CD4-positive, alpha-beta T cell treated with Interleukin-21 for 1 hour (primary cell): ENCODE measurements at regions not wholly inside any gene's neighbourhood (a gene's known extent, or its start where the extent isn't known, plus 50 kb on each side); places are given as distances from the start of the nearest gene placed in this dataset.
"Not testable (repeated sequence)": the region's sequence is repeated elsewhere in the genome, so short reads cannot be mapped to it uniquely, and the experiment has no call there.

ENCODE experiments used
- DNase-seq: peaks from one replicate; pipeline ENCODE4 v3.0.0-alpha.2; 2020

DNA sequence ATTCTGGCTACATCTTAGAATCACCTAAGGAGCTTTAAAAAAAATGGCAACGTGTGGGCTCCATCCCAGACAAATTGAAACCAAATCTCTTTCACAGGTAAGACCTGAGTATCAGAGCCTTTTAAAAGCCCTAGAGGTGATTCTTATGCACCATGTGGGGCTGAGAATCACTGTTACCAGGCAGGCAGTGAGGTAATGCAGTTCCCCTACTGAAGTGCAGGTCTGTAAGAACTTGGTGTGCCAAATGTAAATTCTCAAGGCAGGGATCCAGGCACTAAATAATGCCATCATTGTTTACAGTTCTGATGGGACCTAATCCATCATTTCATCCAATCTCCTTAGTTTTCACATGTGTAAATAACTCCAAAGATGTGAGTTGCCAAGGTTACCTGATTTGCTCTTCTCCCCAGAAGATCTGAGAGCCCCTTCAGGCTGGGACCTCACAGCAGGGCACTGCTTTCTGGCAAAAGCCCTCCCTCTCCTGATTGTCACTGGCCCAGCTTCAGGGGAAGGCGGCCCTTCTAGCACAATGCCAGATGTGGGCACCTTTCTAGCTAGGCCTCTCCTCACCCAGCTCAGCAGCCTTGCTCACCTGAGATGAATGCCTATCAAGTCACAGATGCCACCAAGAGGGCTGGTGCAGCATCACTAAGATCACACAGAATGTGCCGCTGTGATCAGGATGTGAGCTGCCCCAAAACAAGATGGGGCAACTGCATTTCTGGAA lies 73.6 kb upstream of the RGPD5 start:
- no peak for DNase-seq

DNA sequence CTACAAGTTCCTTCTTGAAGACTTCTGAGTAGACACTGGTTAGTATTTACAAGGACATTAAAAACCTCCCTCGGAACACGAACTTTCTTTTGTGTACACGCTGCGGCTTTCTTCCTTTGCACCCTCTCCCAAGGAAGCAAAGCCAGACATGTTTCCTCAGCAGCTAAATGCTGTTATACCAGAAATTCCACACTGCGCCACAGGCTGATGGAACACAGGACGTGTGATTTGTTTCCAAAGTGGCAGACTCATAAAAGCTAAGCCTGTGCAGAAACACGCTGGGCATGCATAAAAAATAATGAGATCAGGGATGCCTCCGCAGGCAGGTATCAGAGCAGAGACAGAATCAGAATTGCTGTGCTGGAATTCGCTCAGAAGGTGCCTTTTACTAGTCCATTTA lies 73.0 kb upstream of the RGPD5 start:
- no peak for DNase-seq

DNA sequence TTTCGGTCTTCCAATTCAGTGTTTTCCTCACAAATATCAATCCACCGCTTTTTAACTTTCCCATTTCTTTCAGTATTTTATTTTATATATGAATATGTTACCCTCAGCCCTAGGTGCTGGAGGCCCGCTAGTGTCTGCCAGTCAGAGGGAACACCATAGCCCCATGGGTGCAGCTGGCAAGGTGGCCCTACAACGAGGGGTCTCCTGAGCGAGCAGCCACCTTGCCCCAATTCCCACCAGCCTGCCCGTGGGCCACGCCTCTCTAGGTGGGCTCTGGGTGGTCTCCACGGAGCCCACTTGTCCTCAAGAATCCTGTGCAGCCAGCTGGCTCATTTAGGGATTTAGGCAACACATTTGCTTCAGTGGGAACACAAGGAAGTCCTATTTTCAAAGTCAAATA lies 72.5 kb upstream of the RGPD5 start:
- no peak for DNase-seq

DNA sequence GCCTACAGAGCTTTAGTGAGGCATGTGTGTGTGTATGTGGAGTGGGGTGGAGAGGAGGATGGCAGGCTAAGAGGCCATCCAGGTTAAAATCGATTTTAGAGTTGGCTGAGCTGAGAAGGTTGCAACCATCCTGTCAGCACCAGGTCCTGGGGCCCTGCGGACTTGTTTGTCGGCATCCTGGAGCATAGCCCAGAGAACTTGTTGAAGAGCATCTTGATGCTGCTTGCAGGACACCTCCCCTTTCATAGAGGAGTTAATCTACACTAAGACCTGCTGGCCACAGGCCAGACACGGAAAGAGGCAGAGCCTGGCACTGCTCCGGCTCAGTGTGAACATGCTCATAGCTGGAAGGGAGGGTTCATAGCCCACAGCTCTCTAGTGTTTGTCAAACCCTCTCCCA lies 72.1 kb upstream of the RGPD5 start:
- no peak for DNase-seq

DNA sequence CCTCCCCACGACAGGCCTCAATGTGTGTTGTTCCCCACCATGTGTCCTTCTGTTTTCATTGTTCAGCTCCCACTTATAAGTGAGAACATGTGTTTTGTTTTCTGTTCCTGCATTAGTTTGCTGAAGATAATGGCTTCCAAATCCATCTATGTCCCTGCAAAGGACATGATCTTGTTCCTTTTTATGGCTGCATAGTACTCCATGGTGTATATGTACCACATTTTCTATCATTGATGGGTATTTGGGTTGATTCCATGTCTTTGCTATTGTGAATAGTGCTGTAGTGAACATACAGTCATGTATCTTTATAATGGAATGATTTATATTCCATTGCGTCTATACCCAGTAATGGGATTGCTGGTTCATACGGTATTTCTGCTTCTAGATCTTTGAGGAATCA lies 71.5 kb upstream of the RGPD5 start:
- DNase-seq, result not testable (repeated sequence)

DNA sequence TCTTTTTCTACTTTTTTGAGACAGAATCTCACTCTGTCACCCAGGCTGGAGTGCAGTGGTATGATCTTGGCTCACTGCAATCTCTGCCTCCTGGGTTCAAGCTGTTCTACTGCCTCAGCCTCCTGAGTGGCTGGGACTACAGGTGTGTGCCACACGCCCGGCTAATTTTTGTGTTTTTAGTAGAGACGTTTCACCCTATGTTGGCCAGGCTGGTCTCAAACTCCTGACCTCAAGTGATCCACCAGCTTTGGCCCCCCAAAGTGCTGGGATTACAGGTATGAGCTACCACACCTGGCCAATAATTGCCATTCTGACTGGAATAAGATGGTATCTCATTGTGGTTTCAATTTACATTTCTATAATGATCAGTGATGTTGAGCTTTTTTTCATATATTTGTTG lies 71.0 kb upstream of the RGPD5 start:
- DNase-seq, result not testable (repeated sequence)

DNA sequence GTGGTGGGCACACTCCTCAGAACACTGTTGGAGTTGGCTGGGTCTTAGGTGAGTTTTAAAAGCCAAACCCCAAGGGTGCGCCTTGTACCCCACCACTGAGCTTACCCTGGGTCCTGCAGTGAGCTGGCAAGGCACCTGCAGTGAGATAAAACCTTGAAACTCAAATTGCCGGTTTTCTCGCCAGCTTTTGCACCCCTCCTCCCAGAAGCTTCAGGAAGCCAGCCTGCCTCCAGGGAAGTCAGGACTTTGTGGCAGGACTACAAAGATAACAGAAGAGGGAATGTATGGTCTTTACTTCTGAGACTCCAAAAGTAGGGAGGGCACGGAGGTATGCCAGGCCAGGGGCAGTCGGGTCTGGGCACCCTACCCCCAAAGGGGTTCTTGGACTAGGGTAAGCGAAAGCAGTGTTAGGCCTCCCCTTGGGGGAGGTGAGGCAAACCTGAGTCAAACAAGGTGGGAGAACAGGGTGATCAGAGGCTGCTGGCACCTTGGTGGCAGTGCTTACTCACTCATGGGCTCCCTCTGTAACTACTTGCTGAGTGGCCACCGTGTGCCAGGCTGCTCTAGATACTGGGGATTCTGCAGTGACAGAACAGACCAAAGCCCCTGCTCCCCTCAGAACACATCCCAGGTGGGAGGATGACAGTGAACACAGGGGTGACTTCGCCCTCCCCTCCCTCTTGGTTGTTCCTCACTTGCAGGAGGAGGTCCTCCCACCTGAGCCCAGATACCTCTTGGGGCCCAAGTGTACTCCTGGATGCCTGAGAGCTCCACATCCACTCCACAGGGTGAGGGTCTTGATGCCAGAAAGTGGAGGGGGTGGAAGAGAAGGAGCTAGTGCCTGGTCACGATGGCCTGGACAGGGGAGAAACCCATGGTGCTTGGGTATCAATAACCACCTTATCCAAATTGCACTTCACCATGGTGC lies 69.3 kb upstream of the RGPD5 start:
- DNase-seq, result no peak

DNA sequence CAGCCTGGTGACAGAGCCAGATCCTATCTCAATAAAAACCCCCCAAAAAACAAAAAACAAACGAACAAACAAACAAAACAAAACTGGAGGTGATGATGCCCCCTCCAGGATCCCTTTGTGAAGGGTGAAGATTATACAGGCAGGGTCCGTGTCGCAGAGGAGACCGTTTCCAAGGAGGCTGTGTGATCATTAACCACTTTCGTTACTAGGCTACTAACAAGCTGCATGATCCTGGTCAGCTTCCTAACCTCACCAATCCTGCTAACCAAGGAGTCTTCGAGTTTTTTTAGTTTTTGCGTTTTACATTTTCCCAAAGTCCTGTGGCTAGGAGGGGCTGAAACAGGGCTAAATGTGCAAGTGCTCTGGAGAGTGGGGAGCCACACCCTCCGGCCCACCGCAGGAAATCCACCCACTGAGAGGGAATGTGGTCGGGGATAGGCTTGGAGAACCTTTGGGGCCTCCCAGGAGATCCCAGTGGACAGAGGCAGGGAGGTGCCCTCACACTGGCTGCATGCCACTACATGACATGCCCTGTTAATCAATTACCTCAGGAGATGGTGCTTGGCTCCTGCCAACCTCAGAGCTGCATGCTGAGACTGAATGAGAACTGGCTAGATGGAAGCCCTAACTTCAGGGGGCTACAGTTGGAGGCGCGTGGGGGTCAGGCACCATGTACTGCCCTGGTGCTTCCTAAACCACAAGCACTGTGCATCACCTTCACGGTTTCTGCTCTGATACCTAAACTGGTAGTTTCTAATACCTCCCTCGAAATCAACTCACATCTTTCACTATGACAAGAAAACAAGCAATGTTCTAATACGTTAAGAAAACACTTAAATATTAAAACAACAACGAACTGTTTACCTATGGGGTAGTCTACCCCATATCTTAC lies 67.5 kb upstream of the RGPD5 start:
- DNase-seq, result no peak

DNA sequence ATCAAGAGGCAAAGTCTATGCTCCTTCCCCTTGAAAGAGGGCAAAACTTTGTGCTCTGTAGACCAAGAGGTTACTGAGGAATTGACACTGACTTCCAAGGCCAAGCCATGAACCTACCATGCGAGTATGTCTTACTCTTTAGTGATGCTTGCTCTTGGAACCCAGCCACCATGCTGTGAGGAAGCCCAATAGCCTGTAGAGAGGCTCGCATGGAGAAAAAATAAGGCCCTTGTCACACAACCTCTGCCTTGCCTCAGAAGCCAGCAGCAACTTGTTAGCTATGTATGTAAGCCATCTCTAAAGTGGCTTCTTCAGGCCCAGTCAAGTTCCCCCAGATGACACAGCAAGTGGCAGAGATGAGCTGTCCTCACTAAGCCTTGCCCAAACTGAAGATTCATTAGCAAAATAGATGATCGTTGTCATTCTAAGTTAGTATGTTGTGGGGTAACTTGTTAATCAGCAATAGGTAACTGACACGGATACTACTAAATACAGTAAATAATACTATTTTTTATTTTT lies 66.1 kb upstream of the RGPD5 start:
- DNase-seq, result no peak

DNA sequence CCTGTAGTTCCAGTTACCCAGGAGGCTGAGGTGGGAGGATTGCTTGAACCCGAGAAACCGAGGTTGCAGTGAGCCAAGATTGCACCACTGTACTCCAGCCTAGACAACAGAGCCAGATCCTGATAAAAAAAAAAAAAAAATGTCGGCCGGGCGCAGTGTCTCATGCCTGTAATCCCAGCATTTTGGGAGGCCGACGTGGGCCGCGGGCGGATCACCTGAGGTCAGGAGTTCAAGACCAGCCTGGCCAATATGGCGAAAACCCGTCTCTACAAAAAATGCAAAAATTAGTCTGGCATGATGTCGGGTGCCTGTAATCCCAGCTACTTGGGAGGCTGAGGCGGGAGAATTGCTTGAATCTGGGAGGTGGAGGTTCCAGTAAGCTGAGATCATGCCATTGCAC lies 60.4 kb upstream of the RGPD5 start:
- not testable (repeated sequence) for DNase-seq

DNA sequence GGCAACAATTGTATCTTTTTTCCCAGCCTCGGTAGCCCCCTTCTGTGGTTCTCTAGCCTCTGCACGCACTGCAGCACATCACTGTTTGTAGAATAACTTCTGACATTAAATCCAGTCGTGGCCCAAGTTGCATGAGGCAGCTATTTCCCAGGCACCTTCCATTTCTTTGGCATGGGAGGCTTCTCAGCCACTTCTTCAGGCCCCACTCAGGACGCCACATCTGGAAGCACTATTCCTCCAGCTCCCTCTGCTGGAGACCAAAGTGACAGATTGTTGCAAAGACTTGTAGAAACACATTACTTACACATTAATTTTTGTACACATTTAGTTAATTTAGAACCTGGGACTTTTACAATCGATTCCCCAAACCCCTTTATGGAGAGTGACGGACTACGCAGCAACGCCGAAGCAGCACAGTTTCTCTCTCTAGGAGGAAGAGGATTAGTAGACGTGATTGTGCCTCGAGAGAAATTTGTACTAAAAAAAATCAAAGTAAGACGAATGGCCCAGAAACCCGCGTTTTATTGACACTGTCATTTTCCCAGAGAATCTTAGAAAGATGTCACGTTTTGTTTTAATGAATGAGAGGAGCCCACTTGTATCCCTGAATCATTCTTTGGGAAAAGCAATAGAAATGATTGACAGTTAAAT lies 57.8 kb upstream of the RGPD5 start:
- peak; percentile 15 for DNase-seq
